Activated T-cell treated with anti-CD3 and anti-CD28 coated beads, Interleukin-2, amount 50 U/mL, for 72 hours (primary cell): ENCODE measurements at regions not wholly inside any gene's neighbourhood (a gene's known extent, or its start where the extent isn't known, plus 50 kb on each side); places are given as distances from the start of the nearest gene placed in this dataset.

Experiments used
- ATAC-seq, 2 donors: fragments of 150-1000 bp; cut with Tn5 transposase; replicated peaks in 1 of 2; 2 replicates each; pipeline ENCODE4 v1.10.0; 2021; ENCODE audit warnings: moderate library complexity in 2 of 2, mild to moderate bottlenecking in 1 of 2
- DNase-seq, 2 donors: peaks; one replicate each; pipeline ENCODE4 v3.0.0; 2021 to 2022; ENCODE audit warnings: mixed read lengths in 1 of 2
- H3K27ac Mint-ChIP-seq: one replicate; pipeline ENCODE4 v1.8.0; 2022; ENCODE audit warnings: mild to moderate bottlenecking, moderate library complexity, mixed read lengths
- H3K27me3 Mint-ChIP-seq: one replicate; pipeline ENCODE4 v1.8.0; 2022; ENCODE audit warnings: low read depth, mixed read lengths
- H3K36me3 Mint-ChIP-seq, 2 donors: one replicate each; pipeline ENCODE4 v1.8.0; 2022; ENCODE audit warnings: mixed read lengths in 2 of 2, mild to moderate bottlenecking in 1 of 2; ENCODE audit not compliant: insufficient read depth in 2 of 2
- H3K4me1 Mint-ChIP-seq: one replicate; pipeline ENCODE4 v1.8.0; 2022; ENCODE audit warnings: low read depth, mixed read lengths
- H3K4me3 Mint-ChIP-seq, 2 donors: one replicate each; pipeline ENCODE4 v1.8.0; 2022; ENCODE audit warnings: mild to moderate bottlenecking in 2 of 2, mixed read lengths in 2 of 2, moderate library complexity in 2 of 2
- H3K9me3 Mint-ChIP-seq, 2 donors: one replicate each; pipeline ENCODE4 v1.8.0; 2022; ENCODE audit warnings: mixed read lengths in 2 of 2

- no peak for ATAC-seq
Observed at GRCh38 chr2:150850641-150851040, 363.2 kb upstream of the RND3 start.

GRCh38 chr2:150847578-150847977 is 360.1 kb upstream of the RND3 start:
- Mint-ChIP-seq H3K4me1 (no peaks in the 10 kb centered on the region), H3K4me3 (no peak overlapping the region), H3K9me3 (peaks cover 0 to 2% of the 10 kb centered on the region in 2 donors), H3K27ac (no peak overlapping the region), H3K27me3 (no peaks in the 10 kb centered on the region), H3K36me3 (no peaks in the 10 kb centered on the region)
- ATAC-seq (no peak), DNase-seq (no peak)

More at GRCh38 chr2:150850641-150851040, 363.2 kb upstream of the RND3 start:
- no peak overlapping the region for H3K4me3 Mint-ChIP-seq
- no peaks in the 10 kb centered on the region for H3K36me3 Mint-ChIP-seq
- no peaks in the 10 kb centered on the region for H3K27me3 Mint-ChIP-seq
- no peak overlapping the region for H3K27ac Mint-ChIP-seq
- no peak for DNase-seq
- peaks cover 0 to 2% of the 10 kb centered on the region in 2 donors for H3K9me3 Mint-ChIP-seq
- H3K4me1 Mint-ChIP-seq: no peaks in the 10 kb centered on the region

GRCh38 chr2:150846691-150847090 is 359.2 kb upstream of the RND3 start:
- H3K27me3 Mint-ChIP-seq: no peaks in the 10 kb centered on the region

GRCh38 chr2:150832686-150833085 is 345.2 kb upstream of the RND3 start:
- Mint-ChIP-seq H3K4me3 (no peak overlapping the region), H3K27ac (no peak overlapping the region), H3K4me1 (no peaks in the 10 kb centered on the region)

More at GRCh38 chr2:150846691-150847090, 359.2 kb upstream of the RND3 start:
- Mint-ChIP-seq H3K9me3 (peaks cover under 1 to 2% of the 10 kb centered on the region in 2 donors), H3K4me3 (no peak overlapping the region), H3K27ac (no peak overlapping the region), H3K4me1 (no peaks in the 10 kb centered on the region), H3K36me3 (no peaks in the 10 kb centered on the region)
- DNase-seq (no peak), ATAC-seq (no peak)

GRCh38 chr2:150824118-150824517 is 336.7 kb upstream of the RND3 start:
- H3K27me3 Mint-ChIP-seq: peaks cover 5% of the 10 kb centered on the region
- H3K4me3 Mint-ChIP-seq: no peak overlapping the region
- H3K27ac Mint-ChIP-seq: no peak overlapping the region
- H3K9me3 Mint-ChIP-seq: no peaks in the 10 kb centered on the region
- no peak for ATAC-seq
- H3K36me3 Mint-ChIP-seq: no peaks in the 10 kb centered on the region
- DNase-seq: no peak
- no peaks in the 10 kb centered on the region for H3K4me1 Mint-ChIP-seq

More at GRCh38 chr2:150832686-150833085, 345.2 kb upstream of the RND3 start:
- Mint-ChIP-seq H3K27me3 (no peaks in the 10 kb centered on the region), H3K36me3 (no peaks in the 10 kb centered on the region), H3K9me3 (peaks cover 0 to 4% of the 10 kb centered on the region in 2 donors)
- DNase-seq: no peak
- no peak for ATAC-seq

- ATAC-seq (no peak), DNase-seq (no peak)
Observed at GRCh38 chr2:150817422-150817821, 330.0 kb upstream of the RND3 start.

GRCh38 chr2:150812664-150813367 is 325.3 kb upstream of the RND3 start:
- H3K36me3 Mint-ChIP-seq: no peaks in the 10 kb centered on the region
- H3K4me3 Mint-ChIP-seq: no peak overlapping the region
- no peaks in the 10 kb centered on the region for H3K4me1 Mint-ChIP-seq
- H3K9me3 Mint-ChIP-seq: no peaks in the 10 kb centered on the region
- ATAC-seq: no peak
- H3K27ac Mint-ChIP-seq: no peak overlapping the region
- no peaks in the 10 kb centered on the region for H3K27me3 Mint-ChIP-seq
- DNase-seq: no peak

More at GRCh38 chr2:150817422-150817821, 330.0 kb upstream of the RND3 start:
- peaks cover 8% of the 10 kb centered on the region for H3K27me3 Mint-ChIP-seq
- no peak overlapping the region for H3K27ac Mint-ChIP-seq
- no peak overlapping the region for H3K4me3 Mint-ChIP-seq
- no peaks in the 10 kb centered on the region for H3K36me3 Mint-ChIP-seq
- H3K9me3 Mint-ChIP-seq: no peaks in the 10 kb centered on the region
- no peaks in the 10 kb centered on the region for H3K4me1 Mint-ChIP-seq

GRCh38 chr2:150812066-150812465 is 324.6 kb upstream of the RND3 start:
- H3K4me1 Mint-ChIP-seq: no peaks in the 10 kb centered on the region
- H3K9me3 Mint-ChIP-seq: no peaks in the 10 kb centered on the region
- H3K27ac Mint-ChIP-seq: no peak overlapping the region
- no peak overlapping the region for H3K4me3 Mint-ChIP-seq
- no peaks in the 10 kb centered on the region for H3K36me3 Mint-ChIP-seq
- ATAC-seq: no peak
- DNase-seq: no peak
- no peaks in the 10 kb centered on the region for H3K27me3 Mint-ChIP-seq

GRCh38 chr2:150811259-150811855 is 323.9 kb upstream of the RND3 start:
- DNase-seq: no peak
- H3K4me3 Mint-ChIP-seq: no peak overlapping the region
- no peaks in the 10 kb centered on the region for H3K9me3 Mint-ChIP-seq
- H3K27me3 Mint-ChIP-seq: no peaks in the 10 kb centered on the region
- H3K36me3 Mint-ChIP-seq: no peaks in the 10 kb centered on the region
- H3K4me1 Mint-ChIP-seq: no peaks in the 10 kb centered on the region
- ATAC-seq: no peak
- no peak overlapping the region for H3K27ac Mint-ChIP-seq

GRCh38 chr2:150809103-150809502 is 321.6 kb upstream of the RND3 start:
- no peak overlapping the region for H3K4me3 Mint-ChIP-seq
- DNase-seq (no peak), ATAC-seq (no peak)
- no peaks in the 10 kb centered on the region for H3K36me3 Mint-ChIP-seq
- no peaks in the 10 kb centered on the region for H3K27me3 Mint-ChIP-seq
- H3K9me3 Mint-ChIP-seq: no peaks in the 10 kb centered on the region
- no peaks in the 10 kb centered on the region for H3K4me1 Mint-ChIP-seq
- H3K27ac Mint-ChIP-seq: no peak overlapping the region

- H3K36me3 Mint-ChIP-seq: no peaks in the 10 kb centered on the region
- DNase-seq (no peak), ATAC-seq (no peak)
- no peak overlapping the region for H3K4me3 Mint-ChIP-seq
- H3K27ac Mint-ChIP-seq: no peak overlapping the region
- H3K27me3 Mint-ChIP-seq: no peaks in the 10 kb centered on the region
- no peaks in the 10 kb centered on the region for H3K9me3 Mint-ChIP-seq
- no peaks in the 10 kb centered on the region for H3K4me1 Mint-ChIP-seq
Observed at GRCh38 chr2:150806336-150806735, 318.9 kb upstream of the RND3 start.

- Mint-ChIP-seq H3K36me3 (no peaks in the 10 kb centered on the region), H3K9me3 (no peaks in the 10 kb centered on the region), H3K27me3 (no peaks in the 10 kb centered on the region), H3K27ac (no peak overlapping the region), H3K4me3 (no peak overlapping the region), H3K4me1 (no peaks in the 10 kb centered on the region)
- ATAC-seq (no peak), DNase-seq (no peak)
Observed at GRCh38 chr2:150803689-150804398, 316.4 kb upstream of the RND3 start.

- Mint-ChIP-seq H3K27ac (no peak overlapping the region), H3K27me3 (no peaks in the 10 kb centered on the region), H3K9me3 (no peaks in the 10 kb centered on the region), H3K36me3 (no peaks in the 10 kb centered on the region), H3K4me1 (no peaks in the 10 kb centered on the region), H3K4me3 (no peak overlapping the region)
- ATAC-seq (no peak), DNase-seq (no peak)
Observed at GRCh38 chr2:150802635-150803034, 315.2 kb upstream of the RND3 start.
